ENCODE measurements at regions not wholly inside any gene's neighbourhood (a gene's known extent, or its start where the extent isn't known, plus 50 kb on each side); places are given as distances from the start of the nearest gene placed in this dataset.

DNA sequence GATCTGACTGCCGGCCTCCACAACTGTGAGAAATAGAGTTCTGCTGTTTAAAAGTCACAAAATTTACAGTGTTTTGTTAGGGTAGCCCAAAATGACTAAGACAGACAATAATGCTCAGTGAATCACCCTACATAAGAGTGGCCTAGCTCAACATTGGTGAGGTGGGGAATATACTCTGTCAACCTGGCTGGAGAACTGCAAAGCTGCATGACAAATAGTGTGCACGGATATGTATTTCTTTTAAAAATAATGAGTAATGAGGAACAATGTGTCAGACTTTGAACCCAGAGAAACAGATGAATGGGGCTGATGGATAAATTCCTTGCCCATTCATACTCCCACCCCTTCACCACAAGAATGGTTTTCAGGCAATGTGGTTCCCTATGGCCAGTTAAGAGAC is 372.4 kb downstream of the SUCLA2 start:
- TF ChIP-seq, protein P1, sequence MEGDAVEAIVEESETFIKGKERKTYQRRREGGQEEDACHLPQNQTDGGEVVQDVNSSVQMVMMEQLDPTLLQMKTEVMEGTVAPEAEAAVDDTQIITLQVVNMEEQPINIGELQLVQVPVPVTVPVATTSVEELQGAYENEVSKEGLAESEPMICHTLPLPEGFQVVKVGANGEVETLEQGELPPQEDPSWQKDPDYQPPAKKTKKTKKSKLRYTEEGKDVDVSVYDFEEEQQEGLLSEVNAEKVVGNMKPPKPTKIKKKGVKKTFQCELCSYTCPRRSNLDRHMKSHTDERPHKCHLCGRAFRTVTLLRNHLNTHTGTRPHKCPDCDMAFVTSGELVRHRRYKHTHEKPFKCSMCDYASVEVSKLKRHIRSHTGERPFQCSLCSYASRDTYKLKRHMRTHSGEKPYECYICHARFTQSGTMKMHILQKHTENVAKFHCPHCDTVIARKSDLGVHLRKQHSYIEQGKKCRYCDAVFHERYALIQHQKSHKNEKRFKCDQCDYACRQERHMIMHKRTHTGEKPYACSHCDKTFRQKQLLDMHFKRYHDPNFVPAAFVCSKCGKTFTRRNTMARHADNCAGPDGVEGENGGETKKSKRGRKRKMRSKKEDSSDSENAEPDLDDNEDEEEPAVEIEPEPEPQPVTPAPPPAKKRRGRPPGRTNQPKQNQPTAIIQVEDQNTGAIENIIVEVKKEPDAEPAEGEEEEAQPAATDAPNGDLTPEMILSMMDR (conservative IDR thresholded peaks at IDR 0.05; ENCODE audit: low read depth, low read length) = no peak
- TF ChIP-seq RCOR1 (IDR thresholded peaks at IDR 0.05; ENCODE audit: insufficient replicate concordance, low read length) (no peak), POLR2A (IDR thresholded peaks at IDR 0.05; ENCODE audit: low read depth, low read length) (no peak), MAFK (IDR thresholded peaks at IDR 0.05; ENCODE audit: low read depth, low read length) (no peak), RAD21 (IDR thresholded peaks at IDR 0.05; ENCODE audit: low read length) (no peak), SMC3 (IDR thresholded peaks at IDR 0.05; ENCODE audit: low read depth, low read length) (no peak), MXI1 (IDR thresholded peaks at IDR 0.05; ENCODE audit: borderline replicate concordance, low read depth, low read length) (no peak), MAZ (IDR thresholded peaks at IDR 0.05; ENCODE audit: borderline replicate concordance, low read depth, low read length) (no peak), FOS (IDR thresholded peaks at IDR 0.05; ENCODE audit: low read depth, low read length) (no peak), CEBPB (IDR thresholded peaks at IDR 0.05; ENCODE audit: low read depth, low read length) (no peak)
- TF ChIP-seq, protein P2, sequence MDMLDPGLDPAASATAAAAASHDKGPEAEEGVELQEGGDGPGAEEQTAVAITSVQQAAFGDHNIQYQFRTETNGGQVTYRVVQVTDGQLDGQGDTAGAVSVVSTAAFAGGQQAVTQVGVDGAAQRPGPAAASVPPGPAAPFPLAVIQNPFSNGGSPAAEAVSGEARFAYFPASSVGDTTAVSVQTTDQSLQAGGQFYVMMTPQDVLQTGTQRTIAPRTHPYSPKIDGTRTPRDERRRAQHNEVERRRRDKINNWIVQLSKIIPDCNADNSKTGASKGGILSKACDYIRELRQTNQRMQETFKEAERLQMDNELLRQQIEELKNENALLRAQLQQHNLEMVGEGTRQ (IDR thresholded peaks at IDR 0.05; ENCODE audit: low read depth, low read length) = no peak
